Inflammatory macrophage treated with lipopolysaccharide for 1 hour (primary cell): ENCODE measurements at regions not wholly inside any gene's neighbourhood (a gene's known extent, or its start where the extent isn't known, plus 50 kb on each side); places are given as distances from the start of the nearest gene placed in this dataset.
A peak's percentile ranks its signal among the peaks of the same experiment; 100 is the strongest.
"Not testable (repeated sequence)": the region's sequence is repeated elsewhere in the genome, so short reads cannot be mapped to it uniquely, and the experiment has no call there.

Source experiments
- DNase-seq, 2 donors: peaks; one replicate each; pipeline ENCODE4 v3.0.0-alpha.2; 2020 to 2022

DNA sequence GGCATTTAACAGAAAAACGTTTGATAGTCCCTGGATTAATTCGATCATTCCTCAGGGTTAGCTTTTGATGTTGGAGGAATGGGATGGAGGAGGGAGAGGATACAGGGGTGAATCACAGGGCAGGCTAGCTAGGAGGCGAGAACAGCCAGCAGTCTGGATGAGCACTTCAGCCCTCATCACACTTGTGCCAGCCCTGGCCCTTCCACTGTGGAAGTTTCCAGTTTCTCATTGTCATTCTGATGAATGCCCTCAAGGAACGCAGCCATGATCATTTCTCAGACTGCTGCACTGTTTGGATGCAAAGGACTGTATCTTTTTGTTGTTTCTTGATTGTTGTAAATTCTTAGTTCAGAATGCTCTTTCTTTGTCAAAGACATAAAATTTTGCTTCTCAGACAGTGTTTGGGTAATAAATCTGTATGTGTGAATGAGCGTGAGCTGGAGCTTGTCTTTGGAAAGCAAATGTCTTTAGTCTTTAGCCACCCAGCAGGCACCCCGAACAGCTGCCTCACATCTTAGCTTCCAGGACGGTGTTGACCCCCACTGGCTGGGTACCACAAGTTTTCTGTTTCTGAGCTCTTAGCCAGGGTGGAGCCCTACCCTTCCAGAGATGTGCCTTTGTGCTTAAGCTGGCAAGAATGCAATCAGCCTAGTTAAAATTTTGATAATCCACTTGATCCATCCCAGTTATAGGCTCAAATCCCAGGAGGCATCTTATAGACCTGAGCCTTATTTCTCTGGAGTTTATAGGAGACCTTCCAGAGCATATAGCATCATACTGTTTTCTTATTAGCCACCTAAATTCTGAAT lies 121.1 kb downstream of the PDCD6IP start:
- DNase-seq = no peak

DNA sequence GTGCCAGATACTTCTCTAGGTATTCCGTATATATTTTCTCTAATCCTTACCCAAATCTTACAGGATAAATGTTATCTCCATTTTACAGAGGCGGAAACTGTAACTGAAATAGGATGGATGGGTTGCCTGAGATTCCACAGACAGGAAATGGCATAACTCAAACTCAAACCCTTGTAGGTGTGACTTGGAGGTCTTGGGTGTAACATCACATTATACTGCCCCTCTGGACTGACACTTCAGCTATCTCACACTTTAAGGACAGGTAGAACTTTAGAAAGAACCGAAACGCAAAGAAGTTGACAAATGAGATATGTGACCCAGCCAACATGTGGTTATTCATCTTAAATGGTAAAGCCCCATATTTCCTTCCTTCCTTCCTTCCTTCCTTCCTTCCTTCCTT lies 122.1 kb downstream of the PDCD6IP start:
- DNase-seq = no peak

DNA sequence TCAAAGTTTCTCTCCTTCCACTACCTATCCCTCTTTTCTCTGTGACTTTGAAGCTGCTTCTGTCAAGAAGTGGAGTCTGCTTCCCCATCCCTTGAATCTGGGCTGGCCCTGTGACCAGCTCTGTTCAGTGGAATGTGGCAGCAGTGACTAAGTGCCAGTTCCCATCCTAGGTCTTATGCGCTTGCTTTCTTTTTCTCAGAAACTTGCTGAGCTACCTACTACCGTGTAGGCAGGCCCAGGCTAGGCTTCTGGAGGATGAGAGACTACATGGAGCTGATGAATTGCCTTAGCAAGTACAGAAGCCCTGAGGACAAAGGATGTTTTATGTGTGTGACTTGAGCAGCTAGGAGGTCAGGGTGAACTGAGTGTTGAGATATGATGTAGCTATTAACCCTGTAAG lies 123.2 kb downstream of the PDCD6IP start:
- no peak for DNase-seq

DNA sequence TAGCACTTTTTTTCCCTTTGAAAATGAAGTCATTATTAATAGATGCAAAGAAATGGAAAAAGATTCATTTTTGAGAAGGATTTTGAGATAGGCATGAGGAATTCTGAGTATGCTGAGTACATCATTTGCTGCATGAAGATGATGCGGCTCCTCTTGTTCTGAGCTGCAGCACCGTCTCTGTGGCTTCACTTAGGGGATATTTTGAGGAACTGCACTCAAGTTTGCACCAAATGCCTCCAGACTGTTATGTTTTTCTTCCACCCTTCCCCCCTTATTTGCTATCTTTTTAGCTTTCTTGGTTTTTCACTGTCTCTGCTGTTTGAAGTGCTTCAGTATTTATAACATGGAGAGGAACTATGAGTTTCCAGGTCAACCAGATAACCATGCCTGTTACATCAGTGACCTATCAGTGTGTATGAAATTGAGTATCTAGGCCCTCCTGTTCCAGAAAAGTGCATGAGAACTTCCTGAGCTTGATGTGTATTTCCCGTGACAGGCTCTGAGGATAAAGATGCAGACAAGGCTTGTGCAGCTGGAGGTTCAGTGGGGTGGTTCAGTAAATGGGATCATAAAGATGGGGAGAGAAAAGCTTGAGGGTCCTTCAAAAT lies 128.7 kb downstream of the PDCD6IP start:
- no peak for DNase-seq

DNA sequence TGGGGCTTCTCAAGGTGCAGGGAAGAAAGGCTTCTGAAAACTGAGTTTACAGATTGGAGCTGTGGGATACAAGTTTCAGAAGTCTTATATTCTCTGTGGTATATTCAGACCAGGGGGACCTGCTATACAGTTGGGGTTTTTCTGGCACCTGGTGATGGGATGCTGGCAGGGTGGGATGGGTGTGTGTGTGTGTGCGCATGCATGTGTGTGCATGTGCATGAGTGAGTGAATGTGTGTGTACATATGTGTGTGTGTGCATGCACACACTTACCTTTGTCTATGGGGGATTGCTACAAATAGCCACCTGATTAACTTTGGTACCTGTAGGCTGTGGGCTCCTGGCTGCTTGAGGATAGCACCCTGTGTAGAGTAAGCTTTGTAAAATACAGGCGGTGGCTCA lies 131.4 kb downstream of the PDCD6IP start:
- DNase-seq = no peak

DNA sequence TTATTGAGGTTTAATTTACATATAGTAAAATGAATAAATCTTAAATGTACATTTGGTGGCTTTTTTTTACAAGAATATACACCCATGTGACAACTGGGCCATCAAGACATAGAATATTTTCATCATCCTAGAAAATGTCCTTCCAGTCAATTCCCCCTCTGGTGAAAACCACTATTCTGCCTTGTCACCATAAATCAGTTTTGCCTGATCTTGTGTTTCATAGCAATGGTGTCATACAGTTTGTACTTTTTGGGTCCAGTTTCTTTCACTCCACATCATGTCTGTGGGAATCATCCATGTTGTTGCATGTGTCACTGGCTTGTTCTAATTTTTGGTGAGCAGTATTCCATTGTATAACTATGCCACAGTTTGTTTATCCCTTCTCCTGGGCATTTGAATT lies 133.1 kb downstream of the PDCD6IP start:
- DNase-seq = no peak

DNA sequence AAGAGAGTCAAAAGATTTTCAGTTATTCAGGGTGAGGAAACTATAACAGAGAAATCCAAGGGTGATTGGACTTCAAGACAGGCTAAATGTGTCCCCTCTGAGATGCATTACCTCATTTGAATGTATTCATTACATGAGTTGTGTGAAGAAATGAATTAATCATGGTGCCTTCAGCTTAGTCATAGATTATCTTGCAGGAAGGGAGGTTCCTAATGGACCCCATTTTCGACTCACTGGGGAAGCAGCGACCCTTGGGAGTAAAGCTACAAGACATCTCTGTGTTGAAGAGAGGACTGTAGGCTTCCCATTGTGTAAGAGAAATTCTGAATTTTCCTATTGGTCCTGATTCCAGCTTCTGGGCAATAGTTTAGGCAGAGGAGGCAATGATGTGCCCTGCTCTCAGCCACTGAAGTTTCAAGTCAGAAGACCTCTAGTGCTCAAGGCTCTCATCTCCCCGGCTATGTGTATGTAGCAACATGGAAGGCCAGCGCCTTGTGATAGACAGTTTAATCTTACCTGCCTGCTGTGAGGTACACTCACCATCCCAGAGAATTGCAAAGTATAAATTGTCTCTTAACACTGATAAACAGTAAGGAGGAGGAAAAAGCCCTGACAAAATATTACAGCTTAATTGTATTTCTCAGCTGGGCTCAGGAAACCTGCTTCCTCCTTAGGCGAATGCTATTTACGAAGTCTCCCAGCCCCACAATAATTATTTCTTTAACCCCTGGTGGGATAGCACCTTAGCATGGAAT lies 133.8 kb downstream of the PDCD6IP start:
- no peak for DNase-seq

DNA sequence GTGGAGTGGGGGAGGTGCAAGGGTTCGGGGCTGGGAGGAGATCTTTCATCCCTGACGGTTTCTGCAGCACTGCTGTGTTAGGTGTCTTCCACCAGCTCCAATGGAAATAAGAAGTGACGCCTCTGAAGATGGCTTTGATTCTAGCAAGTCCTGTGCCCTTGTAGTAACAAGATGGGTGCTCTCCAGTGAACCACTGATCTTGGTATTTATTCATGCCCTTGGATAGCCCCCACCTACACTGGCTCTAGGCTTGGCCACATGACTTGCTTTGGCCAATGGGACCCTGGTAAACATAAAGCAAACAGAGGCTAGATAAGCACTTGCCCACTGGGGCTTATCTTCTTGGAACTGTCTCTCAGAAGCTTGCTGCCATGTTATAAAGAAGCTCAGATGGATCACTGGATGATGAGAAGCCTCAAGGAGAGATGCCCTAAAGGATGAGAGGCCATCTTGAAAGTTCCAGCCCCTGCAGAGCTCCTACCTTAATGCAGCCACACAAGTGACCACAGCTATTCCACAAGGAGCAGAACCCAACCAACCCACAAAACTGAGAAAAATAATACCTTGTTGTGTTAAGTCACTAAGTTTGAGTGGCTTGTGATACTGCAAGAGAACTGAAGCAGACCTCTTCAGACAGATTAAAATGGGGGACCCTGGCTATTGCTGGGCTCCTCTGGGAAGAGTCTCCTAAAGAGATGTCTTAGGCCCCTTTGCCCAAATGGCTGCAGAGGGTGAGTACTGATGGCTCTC lies 137.9 kb downstream of the PDCD6IP start:
- DNase-seq = no peak

DNA sequence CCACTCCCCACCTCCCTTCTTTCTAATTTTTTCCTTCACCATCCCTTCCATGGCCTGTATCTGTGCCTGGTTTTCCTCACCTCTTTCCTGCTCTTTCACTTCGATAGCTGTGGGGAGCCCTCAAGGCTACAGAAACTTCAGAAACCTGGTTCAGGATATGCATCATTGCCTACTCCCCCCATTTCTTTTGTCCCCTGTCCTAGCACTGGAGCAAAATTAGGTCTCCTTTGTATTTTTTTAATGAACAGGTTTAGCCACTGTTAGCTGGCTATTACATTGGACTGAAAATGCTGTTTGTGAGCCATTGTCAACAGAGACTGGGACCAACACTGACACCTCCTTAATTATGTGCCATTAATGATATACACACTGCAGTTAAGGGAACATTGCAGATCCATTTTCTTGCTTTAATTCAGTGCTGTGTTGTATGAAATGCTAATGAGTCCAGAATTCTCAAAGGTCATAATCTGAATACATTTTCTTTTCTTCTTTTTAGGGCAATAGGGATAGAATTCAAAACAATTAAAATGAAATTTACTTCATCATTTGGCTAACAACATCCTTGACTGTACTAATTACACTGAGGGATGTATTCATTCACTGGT lies 138.6 kb downstream of the PDCD6IP start:
- DNase-seq = no peak

DNA sequence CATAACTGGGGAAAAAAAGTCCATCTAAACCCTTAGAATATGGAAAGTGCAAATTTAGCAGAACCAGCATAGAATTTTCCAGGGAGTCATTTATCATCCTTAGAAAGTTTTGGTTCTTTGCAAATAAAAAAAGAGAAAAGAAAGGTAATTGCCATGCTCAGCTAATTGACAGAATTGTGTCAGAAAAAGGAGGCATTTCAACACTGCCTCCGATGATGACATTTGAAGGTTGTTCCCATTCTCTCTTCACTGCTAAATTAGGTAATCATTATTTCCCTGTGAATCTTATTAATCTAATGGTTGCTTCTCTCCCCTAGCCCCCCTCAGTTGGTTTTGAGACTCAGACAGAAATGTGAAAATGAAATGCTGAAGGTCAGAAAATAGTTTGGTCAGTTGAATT lies 139.2 kb downstream of the PDCD6IP start:
- peak; percentile 44 to 53 for DNase-seq

DNA sequence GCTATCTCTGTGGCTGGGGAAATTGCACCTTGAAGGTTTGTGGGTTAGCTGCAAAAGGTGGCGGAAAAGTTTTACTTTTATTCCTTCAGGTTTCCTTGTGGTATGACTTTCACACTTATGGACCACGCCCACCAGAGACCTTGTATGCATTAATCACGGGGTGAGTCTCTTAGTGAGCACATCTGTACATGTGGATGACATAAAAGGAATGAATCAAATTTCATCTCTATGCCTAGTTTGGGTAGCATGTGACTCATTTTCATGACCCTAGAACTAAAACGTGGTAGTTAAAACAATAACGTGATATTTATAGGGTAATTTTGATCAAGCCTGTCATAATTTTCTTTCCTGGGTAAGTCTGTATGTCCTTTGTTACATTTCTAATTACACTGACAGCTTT lies 141.7 kb downstream of the PDCD6IP start:
- DNase-seq = no peak

DNA sequence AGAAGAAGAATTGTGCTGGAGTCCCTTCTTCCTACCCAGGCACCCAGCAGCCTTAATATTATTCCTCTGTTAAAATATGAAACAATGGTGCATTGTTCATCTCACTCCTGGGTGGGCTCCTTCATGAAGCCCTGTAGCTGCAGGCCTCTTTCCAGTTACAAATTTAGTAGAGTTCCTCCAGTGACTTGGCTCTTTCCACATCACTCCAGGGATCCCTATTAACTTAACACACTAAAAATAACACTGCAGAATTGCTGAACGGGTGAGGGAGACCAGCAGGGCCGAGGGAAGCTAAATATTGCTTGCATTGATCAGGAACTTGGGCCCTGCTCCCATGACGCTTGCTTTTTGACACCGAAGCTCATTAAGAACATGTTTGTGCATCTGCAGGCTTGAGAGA lies 142.3 kb downstream of the PDCD6IP start:
- no peak for DNase-seq

DNA sequence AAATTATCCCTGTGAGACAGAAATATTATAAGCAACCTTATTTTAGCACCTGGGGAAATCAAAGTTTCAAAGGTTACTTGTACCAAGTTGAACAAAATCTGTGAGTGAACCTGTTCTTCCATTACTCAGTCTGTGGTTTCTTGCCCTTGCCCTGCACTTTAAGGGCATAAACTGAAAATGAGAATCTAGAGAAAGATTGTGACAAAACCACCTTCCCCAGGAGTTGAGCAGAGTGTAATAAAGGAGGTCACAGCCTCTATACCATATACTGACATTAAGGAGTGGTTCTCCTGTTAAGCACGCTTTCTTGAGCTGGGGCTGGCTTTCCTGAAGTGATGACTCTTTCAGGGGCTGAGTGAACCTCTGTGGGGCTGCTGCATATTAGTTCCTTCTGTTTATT lies 143.4 kb downstream of the PDCD6IP start:
- DNase-seq = no peak

DNA sequence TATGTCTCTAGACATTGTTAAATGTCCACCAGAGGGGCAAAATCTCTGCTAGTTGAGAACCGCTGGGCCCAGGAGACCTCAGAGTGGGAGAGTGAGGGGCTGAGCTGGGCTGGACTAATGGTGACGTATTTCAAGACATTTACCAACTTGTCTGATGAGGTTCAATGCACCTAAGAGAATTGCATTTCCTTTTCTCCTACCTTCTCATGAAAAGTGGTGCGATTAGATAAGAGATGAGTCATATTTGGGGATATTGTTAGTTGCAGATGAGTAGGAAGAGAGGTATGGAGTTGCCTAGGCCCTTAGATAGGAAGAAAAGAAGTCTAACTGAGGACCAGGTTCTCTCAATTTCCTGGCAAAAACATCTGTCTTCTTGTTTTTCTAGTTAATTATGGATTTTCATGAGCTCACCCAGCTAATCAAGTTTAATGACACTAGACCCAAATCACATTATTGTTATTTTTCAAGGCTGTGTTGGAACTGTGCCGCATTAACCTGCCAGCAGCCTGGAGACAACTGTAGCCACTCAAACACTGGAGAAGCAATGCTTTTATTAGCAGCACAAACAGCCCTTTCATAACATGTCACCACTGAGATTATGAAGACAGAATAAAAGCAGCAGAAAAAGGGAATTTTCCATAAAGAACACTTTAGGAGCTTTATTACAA lies 144.2 kb downstream of the PDCD6IP start:
- DNase-seq = no peak

DNA sequence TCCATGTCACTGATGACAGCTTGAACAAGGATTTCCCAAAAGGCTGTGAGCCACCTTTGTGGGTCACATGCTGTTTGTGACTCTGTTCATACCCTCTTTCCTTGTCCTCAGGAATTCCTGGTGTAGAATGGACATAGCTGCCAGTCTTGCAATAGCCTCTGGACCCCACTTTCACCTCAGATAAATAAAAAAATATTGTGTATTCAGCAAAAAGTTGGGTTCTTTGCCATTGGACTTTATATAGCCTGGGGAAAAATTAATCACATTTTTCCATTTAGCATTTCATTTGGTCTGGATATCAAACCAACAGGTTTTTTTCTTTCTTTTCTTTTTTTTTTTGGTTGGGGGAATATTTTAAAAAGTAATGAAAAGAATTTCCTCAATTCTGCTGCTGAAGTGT lies 144.8 kb downstream of the PDCD6IP start:
- no peak for DNase-seq

DNA sequence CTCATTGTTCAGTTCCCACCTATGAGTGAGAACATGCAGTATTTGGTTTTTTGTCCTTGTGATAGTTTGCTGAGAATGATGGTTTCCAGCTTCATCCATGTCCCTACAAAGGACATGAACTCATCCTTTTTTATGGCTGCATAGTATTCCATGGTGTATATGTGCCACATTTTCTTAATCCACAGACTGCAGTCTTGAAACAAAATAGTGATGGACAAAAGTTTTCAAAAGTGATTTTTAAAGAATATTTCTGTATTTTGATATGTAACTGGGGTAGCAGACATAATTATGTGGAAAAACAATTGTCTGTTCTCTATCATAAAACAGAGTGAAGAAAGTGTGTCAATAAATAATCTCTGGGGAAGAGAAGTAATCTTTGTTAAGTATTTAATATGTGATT lies 148.2 kb downstream of the PDCD6IP start:
- not testable (repeated sequence) for DNase-seq

DNA sequence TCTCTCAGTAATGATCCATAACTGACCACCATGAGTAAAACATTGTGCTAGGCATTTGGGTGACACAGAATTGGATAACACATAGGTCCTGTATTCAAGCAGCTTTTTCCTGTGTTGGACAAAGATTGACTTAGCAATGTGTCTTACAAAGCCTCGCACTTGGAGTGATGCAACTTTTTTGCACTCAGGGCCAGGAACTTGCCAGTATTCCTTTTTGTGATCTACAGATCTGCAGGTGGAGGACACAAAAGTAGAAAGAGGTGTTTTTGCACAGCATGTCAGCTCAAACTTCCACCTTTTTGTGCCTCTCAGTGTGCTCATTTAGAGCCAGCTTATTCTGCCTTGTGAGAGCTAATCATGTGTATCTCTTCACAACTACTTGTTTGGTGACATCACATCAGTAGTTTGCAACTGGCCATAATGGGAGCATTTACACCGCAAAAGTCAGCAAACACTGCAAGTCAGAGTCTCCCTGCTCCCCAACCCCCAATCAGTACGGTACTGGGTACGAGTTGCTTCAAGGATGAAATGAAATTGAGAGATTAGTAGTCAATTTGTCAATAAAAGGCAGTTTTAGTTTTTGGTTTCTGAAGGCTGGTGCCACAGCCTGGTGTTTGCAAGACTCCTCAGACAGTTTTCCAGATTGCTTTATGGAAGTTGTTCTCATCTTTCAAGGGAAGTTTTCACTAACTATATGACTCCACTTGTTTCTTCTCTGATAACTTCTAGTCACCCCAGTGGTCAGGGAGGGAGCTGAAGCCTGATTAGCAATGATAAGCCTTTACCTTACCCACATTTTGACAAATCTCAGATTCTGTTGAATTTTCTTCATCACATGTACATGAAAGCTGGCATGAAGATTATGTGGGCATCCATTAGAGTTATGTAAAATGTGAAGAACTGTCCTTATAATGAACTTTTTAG lies 149.1 kb downstream of the PDCD6IP start:
- DNase-seq = no peak

DNA sequence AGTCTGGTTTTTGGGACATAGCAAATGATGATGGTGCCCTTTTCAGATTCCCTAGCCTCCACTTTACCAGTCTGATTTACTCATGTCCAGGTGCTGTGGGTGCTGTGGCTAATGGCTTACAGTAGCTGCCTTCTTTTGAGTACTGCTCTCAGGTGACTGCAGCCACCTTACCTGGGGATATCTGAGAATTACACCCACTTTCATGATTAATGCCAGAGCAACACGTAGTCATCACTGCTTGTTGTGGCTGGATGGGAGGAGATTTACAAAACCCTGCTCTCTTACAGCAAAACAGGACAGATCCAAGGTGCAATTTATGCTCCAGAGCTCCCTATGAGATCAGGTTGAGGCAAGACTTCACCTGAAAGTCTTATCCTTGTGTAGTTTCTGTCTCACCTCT lies 150.6 kb downstream of the PDCD6IP start:
- DNase-seq = no peak

DNA sequence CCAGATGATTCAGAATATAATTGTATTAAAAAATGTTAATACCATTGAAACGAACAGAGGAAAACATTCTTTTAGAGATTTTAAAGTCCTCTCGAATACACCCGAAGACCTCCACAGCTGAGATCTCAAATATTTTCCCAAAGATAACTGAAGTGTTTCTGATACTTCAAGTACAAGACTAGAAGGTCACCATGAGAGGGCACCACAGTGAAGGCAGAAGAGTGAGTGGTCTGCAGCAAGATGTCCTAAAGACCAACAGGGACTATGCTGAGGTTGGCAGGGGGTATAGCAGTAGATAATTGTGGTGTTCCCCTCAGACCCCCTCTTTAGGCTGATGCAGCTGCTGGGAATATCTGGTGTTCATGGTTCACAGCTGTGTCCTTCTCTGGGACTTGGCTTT lies 156.5 kb downstream of the PDCD6IP start:
- DNase-seq = no peak

DNA sequence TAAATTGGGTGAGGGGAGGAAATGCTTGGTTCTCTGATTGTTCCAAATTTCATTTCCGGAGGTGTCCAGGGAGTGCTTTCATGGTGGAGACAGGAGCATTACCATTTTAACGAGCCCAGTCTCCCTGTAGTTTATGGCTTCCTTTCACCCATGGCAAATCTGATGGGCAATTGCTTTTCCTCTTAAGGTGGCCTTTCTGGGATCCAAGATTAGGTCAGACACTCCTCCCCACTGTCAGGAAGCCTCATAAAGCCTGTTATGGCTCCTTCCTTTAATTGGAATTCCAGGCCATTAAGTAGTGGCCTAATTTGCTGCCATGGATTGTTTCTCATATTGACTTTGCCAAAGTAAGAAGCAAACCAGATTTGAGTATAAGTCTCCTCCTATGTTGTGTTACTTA lies 157.8 kb downstream of the PDCD6IP start:
- no peak for DNase-seq

DNA sequence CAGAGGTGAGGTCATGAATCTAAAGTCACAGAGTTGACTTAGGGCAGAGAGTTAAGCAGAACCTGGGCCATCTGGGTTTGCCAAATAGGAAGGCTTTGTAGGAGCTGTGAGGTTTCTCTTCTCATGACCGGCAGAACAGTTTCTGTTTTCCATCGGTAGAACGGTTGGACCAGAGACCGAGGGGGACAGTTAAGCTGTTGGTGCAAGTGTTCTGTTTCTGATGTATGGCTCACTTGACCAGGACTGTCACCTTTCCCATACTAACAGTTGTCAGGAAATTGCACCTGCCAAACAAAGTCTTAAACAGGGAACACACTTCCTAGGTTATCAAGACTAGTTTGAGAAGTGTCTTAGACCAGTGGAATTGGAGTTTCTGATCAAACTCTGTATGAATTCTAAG lies 158.3 kb downstream of the PDCD6IP start:
- DNase-seq = no peak
